Kidney epithelial cell (primary cell): ENCODE measurements at regions not wholly inside any gene's neighbourhood (a gene's known extent, or its start where the extent isn't known, plus 50 kb on each side); places are given as distances from the start of the nearest gene placed in this dataset.

Experiments
- DNase-seq: peaks from one replicate; pipeline ENCODE4 v3.0.0-alpha.2; 2010; ENCODE audit warnings: low read depth
- H3K27me3 ChIP-seq: 2 replicates; pipeline ENCODE4 v1.6.0; 2011; ENCODE audit warnings: low read length; ENCODE audit not compliant: control insufficient read depth, insufficient read depth
- H3K36me3 ChIP-seq: 2 replicates; pipeline ENCODE4 v1.5.1; 2011; ENCODE audit warnings: low read length; ENCODE audit not compliant: control insufficient read depth, insufficient read depth
- H3K4me3 ChIP-seq: 2 replicates; pipeline ENCODE4 v1.5.1; 2011; ENCODE audit warnings: low read depth, mild to moderate bottlenecking, control low read depth, low read length
- TF ChIP-seq, protein P1 (sequence below): IDR thresholded peaks from 2 replicates; pipeline ENCODE4 v1.5.1; 2011; ENCODE audit warnings: mild to moderate bottlenecking, moderate library complexity, low read length, control low read depth, inconsistent platforms; ENCODE audit not compliant: insufficient read depth, poor library complexity, severe bottlenecking

DNA sequence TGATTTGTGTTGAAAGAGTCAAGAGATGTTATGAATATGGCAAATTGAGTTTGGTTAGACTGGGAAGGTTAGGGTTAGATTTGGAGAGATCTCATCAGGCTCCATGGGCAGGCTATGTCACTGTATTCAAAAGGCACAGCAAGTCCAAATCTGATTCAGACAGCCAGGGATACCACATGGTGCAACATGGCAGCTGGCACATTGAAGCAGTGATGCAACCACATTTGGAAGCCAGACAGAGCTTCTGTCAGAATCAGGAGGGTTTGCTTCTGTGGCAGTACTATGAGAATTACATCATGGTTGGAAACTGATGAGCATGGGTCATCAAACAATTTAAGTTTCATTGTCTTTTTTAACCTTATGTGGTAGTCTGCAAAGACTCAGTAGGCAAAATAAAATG is 772.2 kb downstream of the SUCLG1 start:
- Histone ChIP-seq H3K27me3 (no peaks in the 10 kb centered on the region), H3K36me3 (no peaks in the 10 kb centered on the region), H3K4me3 (no peak overlapping the region)
- no peak for DNase-seq
- TF ChIP-seq, protein P1, sequence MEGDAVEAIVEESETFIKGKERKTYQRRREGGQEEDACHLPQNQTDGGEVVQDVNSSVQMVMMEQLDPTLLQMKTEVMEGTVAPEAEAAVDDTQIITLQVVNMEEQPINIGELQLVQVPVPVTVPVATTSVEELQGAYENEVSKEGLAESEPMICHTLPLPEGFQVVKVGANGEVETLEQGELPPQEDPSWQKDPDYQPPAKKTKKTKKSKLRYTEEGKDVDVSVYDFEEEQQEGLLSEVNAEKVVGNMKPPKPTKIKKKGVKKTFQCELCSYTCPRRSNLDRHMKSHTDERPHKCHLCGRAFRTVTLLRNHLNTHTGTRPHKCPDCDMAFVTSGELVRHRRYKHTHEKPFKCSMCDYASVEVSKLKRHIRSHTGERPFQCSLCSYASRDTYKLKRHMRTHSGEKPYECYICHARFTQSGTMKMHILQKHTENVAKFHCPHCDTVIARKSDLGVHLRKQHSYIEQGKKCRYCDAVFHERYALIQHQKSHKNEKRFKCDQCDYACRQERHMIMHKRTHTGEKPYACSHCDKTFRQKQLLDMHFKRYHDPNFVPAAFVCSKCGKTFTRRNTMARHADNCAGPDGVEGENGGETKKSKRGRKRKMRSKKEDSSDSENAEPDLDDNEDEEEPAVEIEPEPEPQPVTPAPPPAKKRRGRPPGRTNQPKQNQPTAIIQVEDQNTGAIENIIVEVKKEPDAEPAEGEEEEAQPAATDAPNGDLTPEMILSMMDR, result no peak

DNA sequence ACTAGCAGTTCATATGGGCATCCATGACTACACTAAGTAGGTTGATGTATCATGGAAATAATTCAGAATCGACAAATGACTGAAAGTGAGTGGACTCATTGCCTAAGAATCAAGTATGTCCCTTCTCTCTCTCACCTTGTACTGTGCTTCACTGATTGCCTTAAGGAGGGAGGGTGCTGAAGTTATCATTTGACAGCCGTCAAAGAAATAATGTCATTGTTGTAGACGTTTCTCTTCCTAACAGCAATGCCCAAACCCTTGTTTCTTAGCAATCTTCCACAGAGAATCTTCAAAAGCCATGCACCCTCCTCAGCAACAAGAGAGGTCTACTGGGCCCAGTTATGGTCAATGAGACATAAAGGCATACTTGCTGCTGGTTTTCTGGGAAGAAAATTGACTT is 785.0 kb downstream of the SUCLG1 start:
- TF ChIP-seq, protein P1, result no peak

DNA sequence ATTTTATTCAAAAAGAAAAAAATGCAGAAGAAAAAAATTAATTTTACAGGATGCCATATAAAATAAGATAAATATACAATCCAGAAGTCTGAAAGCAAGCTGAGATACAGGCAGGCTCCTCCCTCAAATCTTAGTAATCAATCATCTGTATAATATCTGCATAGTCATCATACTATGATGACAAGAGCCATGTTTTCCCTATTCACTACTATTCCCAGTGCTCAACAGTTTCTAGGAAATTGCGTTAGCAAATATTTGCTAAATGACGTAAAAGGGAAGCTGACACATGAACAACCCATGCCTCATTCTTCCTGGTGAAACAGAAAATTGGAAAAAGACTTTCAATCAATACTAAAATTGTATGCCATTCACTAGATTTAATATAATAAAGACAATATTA is 793.2 kb downstream of the SUCLG1 start:
- no peak for DNase-seq
- Histone ChIP-seq H3K4me3 (no peak overlapping the region), H3K27me3 (no peaks in the 10 kb centered on the region), H3K36me3 (no peaks in the 10 kb centered on the region)
- TF ChIP-seq, protein P1, result no peak

More for the DNA sequence above, 785.0 kb downstream of the SUCLG1 start:
- H3K27me3 ChIP-seq, result no peaks in the 10 kb centered on the region
- no peak overlapping the region for H3K4me3 ChIP-seq
- H3K36me3 ChIP-seq, result no peaks in the 10 kb centered on the region
- no peak for DNase-seq

DNA sequence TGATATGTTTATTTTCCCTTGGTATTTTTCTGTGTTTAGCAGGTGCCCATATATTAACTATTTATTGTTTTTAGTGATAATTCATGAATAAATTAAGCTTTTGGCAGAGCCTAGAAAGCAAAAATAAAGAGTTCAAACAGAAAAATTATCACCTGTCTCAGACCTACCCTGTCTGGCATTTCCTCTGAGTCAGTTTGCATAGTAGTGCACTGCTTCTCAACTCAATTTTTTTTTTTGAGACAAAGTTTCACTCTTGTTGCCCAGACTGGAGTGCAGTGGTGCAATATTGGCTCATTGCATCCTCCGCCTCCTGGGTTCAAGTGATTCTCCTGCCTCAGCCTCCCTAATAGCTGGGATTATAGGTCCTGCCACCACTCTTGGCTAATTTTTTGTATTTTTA is 793.9 kb downstream of the SUCLG1 start:
- Histone ChIP-seq H3K27me3 (no peaks in the 10 kb centered on the region), H3K36me3 (no peaks in the 10 kb centered on the region), H3K4me3 (no peak overlapping the region)
- TF ChIP-seq, protein P1, result no peak
- no peak for DNase-seq

DNA sequence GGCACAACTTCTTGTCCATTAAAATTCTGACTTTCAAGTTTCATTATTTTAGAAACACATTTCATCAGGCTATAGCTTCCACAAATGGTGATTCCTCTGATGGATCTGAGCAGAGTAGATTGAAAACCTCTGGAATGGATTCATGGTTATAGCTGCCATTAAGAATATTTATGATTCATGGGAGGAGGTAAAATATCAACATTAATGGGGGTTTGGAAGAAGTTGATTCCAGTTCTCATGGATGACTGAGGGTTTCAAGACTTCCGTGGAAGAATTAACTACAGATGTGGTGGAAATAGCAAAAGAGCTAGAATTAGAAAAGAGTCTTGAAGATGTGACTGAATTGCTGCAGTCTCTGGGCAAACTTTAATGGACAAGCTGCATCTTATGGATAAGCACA is 797.4 kb downstream of the SUCLG1 start:
- DNase-seq, result no peak
- TF ChIP-seq, protein P1, result no peak
- H3K4me3 ChIP-seq, result no peak overlapping the region
- H3K27me3 ChIP-seq, result no peaks in the 10 kb centered on the region
- no peaks in the 10 kb centered on the region for H3K36me3 ChIP-seq

DNA sequence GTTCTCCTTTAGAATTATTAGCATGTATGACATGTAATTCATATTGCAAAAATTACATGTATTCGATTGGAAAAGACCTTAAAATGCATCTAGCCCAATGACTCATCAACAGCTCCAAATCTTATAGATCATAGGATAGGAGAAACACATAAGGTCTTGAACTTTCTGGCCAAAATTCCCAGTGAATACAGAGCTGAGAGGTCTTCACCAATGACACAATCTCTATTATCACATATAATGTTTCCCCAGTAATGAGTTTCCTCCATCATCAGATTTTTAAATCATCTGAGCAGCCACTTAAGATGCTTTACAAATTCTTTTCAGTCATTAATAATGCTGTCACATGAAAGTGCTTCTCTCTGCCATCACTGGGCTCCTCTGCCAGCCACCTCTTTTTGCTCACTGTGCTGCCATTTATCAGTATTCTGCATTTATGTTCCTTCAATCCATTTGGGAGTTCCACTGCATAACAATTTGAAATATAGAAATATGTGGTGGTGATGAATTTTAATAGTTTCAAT is 804.9 kb downstream of the SUCLG1 start:
- H3K36me3 ChIP-seq, result no peaks in the 10 kb centered on the region
- H3K27me3 ChIP-seq, result no peaks in the 10 kb centered on the region
- TF ChIP-seq, protein P1, result no peak
- no peak for DNase-seq
- no peak overlapping the region for H3K4me3 ChIP-seq
